ENCODE measurements at regions not wholly inside any gene's neighbourhood (a gene's known extent, or its start where the extent isn't known, plus 50 kb on each side); places are given as distances from the start of the nearest gene placed in this dataset.

DNA sequence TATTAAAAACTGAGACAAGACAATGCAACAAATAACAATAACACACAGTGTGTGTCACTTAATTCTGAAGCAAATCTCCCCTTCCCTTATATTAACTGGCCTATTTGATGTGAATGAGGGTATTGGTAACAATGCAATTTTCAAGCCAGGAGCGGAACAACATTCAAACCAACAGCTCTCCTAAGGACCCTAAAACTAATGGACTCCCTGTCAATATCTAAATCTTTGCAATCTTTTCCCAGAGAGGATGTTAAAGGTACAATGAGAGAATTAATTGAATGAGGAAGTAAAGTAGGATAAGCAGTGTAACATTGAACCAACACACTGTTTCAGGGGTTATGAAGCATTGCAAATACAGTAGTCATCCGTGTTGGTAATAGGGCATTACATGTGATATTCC, 311.7 kb downstream of the HTR1A start (continued):
- TF ChIP-seq CREB1 (IDR thresholded peaks at IDR 0.05; ENCODE audit: low read depth) = no peak
- no peak for TF ChIP-seq RBBP5 (conservative IDR thresholded peaks at IDR 0.05)
- no peak for TF ChIP-seq KAT2A (conservative IDR thresholded peaks at IDR 0.05; ENCODE audit: control insufficient read depth, low read depth, low read length)
- TF ChIP-seq, protein P1, sequence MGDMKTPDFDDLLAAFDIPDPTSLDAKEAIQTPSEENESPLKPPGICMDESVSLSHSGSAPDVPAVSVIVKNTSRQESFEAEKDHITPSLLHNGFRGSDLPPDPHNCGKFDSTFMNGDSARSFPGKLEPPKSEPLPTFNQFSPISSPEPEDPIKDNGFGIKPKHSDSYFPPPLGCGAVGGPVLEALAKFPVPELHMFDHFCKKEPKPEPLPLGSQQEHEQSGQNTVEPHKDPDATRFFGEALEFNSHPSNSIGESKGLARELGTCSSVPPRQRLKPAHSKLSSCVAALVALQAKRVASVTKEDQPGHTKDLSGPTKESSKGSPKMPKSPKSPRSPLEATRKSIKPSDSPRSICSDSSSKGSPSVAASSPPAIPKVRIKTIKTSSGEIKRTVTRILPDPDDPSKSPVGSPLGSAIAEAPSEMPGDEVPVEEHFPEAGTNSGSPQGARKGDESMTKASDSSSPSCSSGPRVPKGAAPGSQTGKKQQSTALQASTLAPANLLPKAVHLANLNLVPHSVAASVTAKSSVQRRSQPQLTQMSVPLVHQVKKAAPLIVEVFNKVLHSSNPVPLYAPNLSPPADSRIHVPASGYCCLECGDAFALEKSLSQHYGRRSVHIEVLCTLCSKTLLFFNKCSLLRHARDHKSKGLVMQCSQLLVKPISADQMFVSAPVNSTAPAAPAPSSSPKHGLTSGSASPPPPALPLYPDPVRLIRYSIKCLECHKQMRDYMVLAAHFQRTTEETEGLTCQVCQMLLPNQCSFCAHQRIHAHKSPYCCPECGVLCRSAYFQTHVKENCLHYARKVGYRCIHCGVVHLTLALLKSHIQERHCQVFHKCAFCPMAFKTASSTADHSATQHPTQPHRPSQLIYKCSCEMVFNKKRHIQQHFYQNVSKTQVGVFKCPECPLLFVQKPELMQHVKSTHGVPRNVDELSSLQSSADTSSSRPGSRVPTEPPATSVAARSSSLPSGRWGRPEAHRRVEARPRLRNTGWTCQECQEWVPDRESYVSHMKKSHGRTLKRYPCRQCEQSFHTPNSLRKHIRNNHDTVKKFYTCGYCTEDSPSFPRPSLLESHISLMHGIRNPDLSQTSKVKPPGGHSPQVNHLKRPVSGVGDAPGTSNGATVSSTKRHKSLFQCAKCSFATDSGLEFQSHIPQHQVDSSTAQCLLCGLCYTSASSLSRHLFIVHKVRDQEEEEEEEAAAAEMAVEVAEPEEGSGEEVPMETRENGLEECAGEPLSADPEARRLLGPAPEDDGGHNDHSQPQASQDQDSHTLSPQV (IDR thresholded peaks at IDR 0.05) = no peak
- TF ChIP-seq NFYA (IDR thresholded peaks at IDR 0.05; ENCODE audit: borderline replicate concordance, low read depth, low read length) = no peak
- no peak for TF ChIP-seq TCF7 (IDR thresholded peaks at IDR 0.05; ENCODE audit: borderline replicate concordance)
- no peak for TF ChIP-seq MYC (IDR thresholded peaks at IDR 0.05; ENCODE audit: insufficient read depth, insufficient read length, insufficient replicate concordance, low read length, severe bottlenecking)

DNA sequence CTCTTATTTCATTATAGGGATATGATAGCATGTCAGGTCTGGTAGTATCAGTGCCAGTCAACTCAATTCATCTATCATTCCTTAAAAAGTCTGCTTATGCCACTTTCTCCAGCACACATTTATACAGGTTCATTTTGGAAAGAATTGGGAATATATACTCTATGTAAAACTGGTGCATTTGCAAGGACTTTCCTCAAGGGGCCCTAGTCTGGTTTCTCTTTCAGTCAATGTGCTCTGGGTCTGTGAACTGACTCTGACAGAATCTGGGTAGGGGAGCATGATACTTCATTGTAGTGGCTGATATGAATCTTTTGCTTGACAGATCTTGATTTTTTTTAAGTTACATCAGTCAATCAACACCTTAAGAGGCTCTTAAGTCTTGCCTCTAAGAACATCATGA, 313.9 kb downstream of the HTR1A start:
- in situ Hi-C loops (cut with MboI) = no loop called here
- H3K36me3 ChIP-seq (ENCODE audit: control insufficient read depth in 2 of 2, insufficient read depth in 2 of 2, low read length in 1 of 2) = no peaks in the 10 kb centered on the region
- DNase-seq (ENCODE audit: low read depth, low spot score) = no peak
- H2AFZ ChIP-seq (ENCODE audit: control insufficient read depth, low read depth, low read length) = no peak overlapping the region
- H3K27ac ChIP-seq (ENCODE audit: control insufficient read depth, insufficient read depth) = no peak overlapping the region
- no peak for FAIRE-seq
- no peak overlapping the region for H3K9ac ChIP-seq (ENCODE audit: control insufficient read depth, insufficient read depth, low read length)
- no peaks in the 10 kb centered on the region for H3K4me1 ChIP-seq (ENCODE audit: control insufficient read depth, insufficient read depth, low read length)
- ChIA-PET CTCF (no interaction called here), RAD21 (ENCODE audit: unreplicated experiment) (no interaction called here), SMC1A (ENCODE audit: uncharacterized antibody, unreplicated experiment) (no interaction called here), POLR2A (no interaction called here)
- BruUV-seq (replicated peaks) = no TSS peak
- no peaks in the 10 kb centered on the region for H3K9me3 ChIP-seq (replicated peaks; ENCODE audit: control insufficient read depth, insufficient read depth, low read length)
- no peak overlapping the region for H3K4me3 ChIP-seq
- ATAC-seq = no peak
- no peaks in the 10 kb centered on the region for H3K79me2 ChIP-seq (ENCODE audit: control insufficient read depth, insufficient read depth, low read length)
- no peaks in the 10 kb centered on the region for H4K20me1 ChIP-seq (ENCODE audit: control insufficient read depth, insufficient read depth)
- intact Hi-C loops (cut with micrococcal nuclease; ENCODE audit: unreplicated experiment) = no loop called here
- H3K4me2 ChIP-seq (ENCODE audit: control insufficient read depth, insufficient read depth) = no peak overlapping the region
- H3K27me3 ChIP-seq (replicated peaks in 1 of 2; ENCODE audit: control insufficient read depth in 2 of 2, insufficient read depth in 2 of 2, low read length in 1 of 2) = no peaks in the 10 kb centered on the region
- TF ChIP-seq, protein P2, sequence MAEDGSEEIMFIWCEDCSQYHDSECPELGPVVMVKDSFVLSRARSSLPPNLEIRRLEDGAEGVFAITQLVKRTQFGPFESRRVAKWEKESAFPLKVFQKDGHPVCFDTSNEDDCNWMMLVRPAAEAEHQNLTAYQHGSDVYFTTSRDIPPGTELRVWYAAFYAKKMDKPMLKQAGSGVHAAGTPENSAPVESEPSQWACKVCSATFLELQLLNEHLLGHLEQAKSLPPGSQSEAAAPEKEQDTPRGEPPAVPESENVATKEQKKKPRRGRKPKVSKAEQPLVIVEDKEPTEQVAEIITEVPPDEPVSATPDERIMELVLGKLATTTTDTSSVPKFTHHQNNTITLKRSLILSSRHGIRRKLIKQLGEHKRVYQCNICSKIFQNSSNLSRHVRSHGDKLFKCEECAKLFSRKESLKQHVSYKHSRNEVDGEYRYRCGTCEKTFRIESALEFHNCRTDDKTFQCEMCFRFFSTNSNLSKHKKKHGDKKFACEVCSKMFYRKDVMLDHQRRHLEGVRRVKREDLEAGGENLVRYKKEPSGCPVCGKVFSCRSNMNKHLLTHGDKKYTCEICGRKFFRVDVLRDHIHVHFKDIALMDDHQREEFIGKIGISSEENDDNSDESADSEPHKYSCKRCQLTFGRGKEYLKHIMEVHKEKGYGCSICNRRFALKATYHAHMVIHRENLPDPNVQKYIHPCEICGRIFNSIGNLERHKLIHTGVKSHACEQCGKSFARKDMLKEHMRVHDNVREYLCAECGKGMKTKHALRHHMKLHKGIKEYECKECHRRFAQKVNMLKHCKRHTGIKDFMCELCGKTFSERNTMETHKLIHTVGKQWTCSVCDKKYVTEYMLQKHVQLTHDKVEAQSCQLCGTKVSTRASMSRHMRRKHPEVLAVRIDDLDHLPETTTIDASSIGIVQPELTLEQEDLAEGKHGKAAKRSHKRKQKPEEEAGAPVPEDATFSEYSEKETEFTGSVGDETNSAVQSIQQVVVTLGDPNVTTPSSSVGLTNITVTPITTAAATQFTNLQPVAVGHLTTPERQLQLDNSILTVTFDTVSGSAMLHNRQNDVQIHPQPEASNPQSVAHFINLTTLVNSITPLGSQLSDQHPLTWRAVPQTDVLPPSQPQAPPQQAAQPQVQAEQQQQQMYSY (CRISPR knock-in tag; IDR thresholded peaks at IDR 0.05) = no peak
- TF ChIP-seq IKZF1 (conservative IDR thresholded peaks at IDR 0.05) (no peak), FOXM1 (IDR thresholded peaks at IDR 0.05; ENCODE audit: low read depth, low read length) (no peak), SUPT20H (IDR thresholded peaks at IDR 0.05; ENCODE audit: borderline replicate concordance, control insufficient read depth, low read depth, low read length) (no peak), YY1 (IDR thresholded peaks at IDR 0.05; ENCODE audit: low read depth, low read length) (no peak), MEF2A (IDR thresholded peaks at IDR 0.05; ENCODE audit: insufficient read depth, low read depth, low read length) (no peak), POLR2A (IDR thresholded peaks at IDR 0.05; ENCODE audit: low read depth, low read length) (no peak), ZNF274 (IDR thresholded peaks at IDR 0.05; ENCODE audit: insufficient read depth, insufficient read length) (no peak)

All from GM12878 (cell line).